Pancreas (tissue), 10 donors: ENCODE measurements at regions not wholly inside any gene's neighbourhood (a gene's known extent, or its start where the extent isn't known, plus 50 kb on each side); places are given as distances from the start of the nearest gene placed in this dataset.

ENCODE experiments used
- ATAC-seq, 4 donors: fragments of 200-7000 bp; cut with Tn5 transposase; one replicate each; pipeline versions ENCODE4 v1.8.0 to v1.9.1; 2020; ENCODE audit warnings: mild to moderate bottlenecking in 4 of 4, moderate library complexity in 4 of 4
- DNase-seq, 6 donors: peaks; one replicate each; pipeline ENCODE4 v3.0.0-alpha.2; 2020
- FAIRE-seq: peaks from 2 replicates; lab custom pipeline; 2012; peaks lifted over from hg19 to GRCh38; lab: Jason Lieb, UNC
- H3K27ac ChIP-seq, 4 donors: fragments of 200-600 bp; sonication (generic); 1 replicate in 3 of 4; 2 replicates in 1 of 4; pipeline versions ENCODE4 v1.5.0 to v1.8.0; 2020
- H3K27me3 ChIP-seq, 4 donors: fragments of 200-600 bp; one replicate each; pipeline ENCODE4 v1.8.0; 2021
- H3K36me3 ChIP-seq, 3 donors: fragments of 200-600 bp; sonication (generic) in 1 of 3; one replicate each; pipeline versions ENCODE4 v1.5.0 to v1.8.0; 2020 to 2021
- H3K4me1 ChIP-seq, 3 donors: fragments of 200-600 bp; one replicate each; pipeline ENCODE4 v1.8.0; 2021
- H3K4me3 ChIP-seq, 4 donors: fragments of 200-600 bp; sonication (generic) in 2 of 4; one replicate each; pipeline versions ENCODE4 v1.5.0 to v1.8.0; 2020 to 2021
- H3K9me3 ChIP-seq, 4 donors: fragments of 200-600 bp; one replicate each; pipeline ENCODE4 v1.8.0; 2021
- WGBS, 2 donors: extraction: QIAGEN DNeasy Blood & Tissue Kit; methylation state at CpG; one replicate each; pipeline ENCODE4 v1.1.7; 2013; 5-methylcytosine and 5-hydroxymethylcytosine counted together
- intact Hi-C, 3 donors: fragments of 100-400 bp; cut with DNase I; formaldehyde crosslinking; loops; one replicate each; pipeline versions ENCODE4 v1.11.1 to v1.14.2; 2022
- TF ChIP-seq, protein P1 (sequence below), 4 donors: fragments of 200-600 bp; sonication (generic) in 3 of 4; IDR thresholded peaks; one replicate each; pipeline versions ENCODE4 v1.5.0 to v1.8.0; 2021; ENCODE audit warnings: antibody characterized with exemption in 4 of 4
- donor health status: healthy with polysubstance abuse.
- donor health status: DM: no; HTN: no; CAD: no; lungs with moderate emphysema.
- donor health status: DM: no; HTN: no; CAD: no.
- donor health status: control.
- donor health status: control.
- donor health status: Bipolar disorder and iron deficiency.
- donor health status: DM: yes; HTN: yes; CAD: no.
- donor health status: DM: no; HTN: no; CAD: no.
- donor health status: DM: no; HTN: no; CAD: no.
- donor health status: DM: yes; HTN: yes; CAD: no.

DNA sequence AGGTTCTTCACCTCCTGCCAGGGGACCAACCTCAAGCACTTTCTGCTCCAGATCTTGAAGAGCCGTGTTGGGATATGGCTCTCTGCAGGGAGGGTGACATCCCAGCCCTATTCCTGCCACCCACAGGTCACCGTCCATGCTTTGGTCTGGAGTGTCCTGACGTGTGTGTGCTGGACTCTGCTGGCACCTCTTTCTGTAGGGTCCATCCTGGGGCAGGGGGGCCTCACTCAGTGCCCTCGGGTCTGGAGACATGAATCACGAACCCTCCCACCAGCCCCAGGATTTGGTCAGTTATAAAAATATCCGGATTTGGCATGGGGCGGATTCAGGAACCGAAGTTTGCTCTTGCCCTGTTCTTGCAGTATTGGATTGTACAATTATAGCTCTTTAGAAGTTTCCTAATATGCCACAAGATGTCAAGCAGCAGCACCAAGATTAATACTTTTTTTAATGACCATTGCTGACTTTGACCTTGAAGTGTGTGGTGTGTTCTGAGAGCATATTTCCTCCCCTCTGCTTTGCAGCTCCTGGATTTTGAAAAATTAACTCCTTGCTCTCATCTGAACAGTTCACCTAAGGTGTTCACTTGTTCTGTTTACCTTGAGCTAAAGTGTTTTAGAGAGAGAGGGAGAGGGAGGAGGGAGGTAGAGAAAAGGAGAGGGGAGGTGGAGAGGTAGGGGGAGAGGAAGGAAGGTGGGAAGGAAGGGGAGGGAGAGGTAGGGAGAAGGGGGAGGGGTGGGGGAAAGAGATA is 95.4 kb upstream of the SHH start:
- Histone ChIP-seq H3K4me1 (no peaks in the 10 kb centered on the region), H3K36me3 (no peaks in the 10 kb centered on the region), H3K9me3 (no peaks in the 10 kb centered on the region), H3K27me3 (no peaks in the 10 kb centered on the region), H3K27ac (no peak overlapping the region), H3K4me3 (no peak overlapping the region)
- ATAC-seq (peak; percentile 18 to 70 (median 30)), FAIRE-seq (no peak), DNase-seq (no peak)
- 19 to 25% methylated on average over 8 of the region's 8 CpGs for WGBS, 2 donors
- TF ChIP-seq, protein P1, sequence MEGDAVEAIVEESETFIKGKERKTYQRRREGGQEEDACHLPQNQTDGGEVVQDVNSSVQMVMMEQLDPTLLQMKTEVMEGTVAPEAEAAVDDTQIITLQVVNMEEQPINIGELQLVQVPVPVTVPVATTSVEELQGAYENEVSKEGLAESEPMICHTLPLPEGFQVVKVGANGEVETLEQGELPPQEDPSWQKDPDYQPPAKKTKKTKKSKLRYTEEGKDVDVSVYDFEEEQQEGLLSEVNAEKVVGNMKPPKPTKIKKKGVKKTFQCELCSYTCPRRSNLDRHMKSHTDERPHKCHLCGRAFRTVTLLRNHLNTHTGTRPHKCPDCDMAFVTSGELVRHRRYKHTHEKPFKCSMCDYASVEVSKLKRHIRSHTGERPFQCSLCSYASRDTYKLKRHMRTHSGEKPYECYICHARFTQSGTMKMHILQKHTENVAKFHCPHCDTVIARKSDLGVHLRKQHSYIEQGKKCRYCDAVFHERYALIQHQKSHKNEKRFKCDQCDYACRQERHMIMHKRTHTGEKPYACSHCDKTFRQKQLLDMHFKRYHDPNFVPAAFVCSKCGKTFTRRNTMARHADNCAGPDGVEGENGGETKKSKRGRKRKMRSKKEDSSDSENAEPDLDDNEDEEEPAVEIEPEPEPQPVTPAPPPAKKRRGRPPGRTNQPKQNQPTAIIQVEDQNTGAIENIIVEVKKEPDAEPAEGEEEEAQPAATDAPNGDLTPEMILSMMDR (IDR thresholded peaks at IDR 0.05), result no peak
- intact Hi-C loops, result no loop called here

DNA sequence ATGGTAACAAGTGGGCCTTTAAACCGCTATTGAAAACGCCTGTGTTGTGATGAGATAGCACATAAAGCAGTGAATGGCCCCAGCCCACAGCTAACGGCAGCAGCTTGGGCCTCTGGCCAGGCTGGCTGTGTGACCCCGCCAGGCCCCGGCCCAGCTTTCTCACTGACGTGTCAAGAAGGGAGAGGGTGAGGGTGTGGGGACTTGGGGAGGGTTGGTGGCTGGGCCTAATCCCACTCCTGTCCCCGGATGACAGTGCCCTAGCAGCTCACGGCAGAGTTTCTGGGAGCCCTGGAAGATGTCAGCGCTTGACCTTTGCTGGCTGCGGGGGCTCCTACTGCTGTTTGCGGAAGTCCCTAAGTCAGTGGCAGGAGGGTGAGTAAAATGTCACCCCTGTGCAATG is 88.9 kb upstream of the SHH start:
- WGBS, 2 donors, result 79 to 94% methylated on average over 11 of the region's 11 CpGs
- Histone ChIP-seq H3K4me3 (no peak overlapping the region), H3K36me3 (no peaks in the 10 kb centered on the region), H3K4me1 (no peaks in the 10 kb centered on the region), H3K9me3 (no peaks in the 10 kb centered on the region), H3K27ac (no peak overlapping the region), H3K27me3 (no peaks in the 10 kb centered on the region)
- DNase-seq (no peak), ATAC-seq (no peak), FAIRE-seq (no peak)
- intact Hi-C loops, result no loop called here
- TF ChIP-seq, protein P1 (IDR thresholded peaks at IDR 0.05), result no peak

DNA sequence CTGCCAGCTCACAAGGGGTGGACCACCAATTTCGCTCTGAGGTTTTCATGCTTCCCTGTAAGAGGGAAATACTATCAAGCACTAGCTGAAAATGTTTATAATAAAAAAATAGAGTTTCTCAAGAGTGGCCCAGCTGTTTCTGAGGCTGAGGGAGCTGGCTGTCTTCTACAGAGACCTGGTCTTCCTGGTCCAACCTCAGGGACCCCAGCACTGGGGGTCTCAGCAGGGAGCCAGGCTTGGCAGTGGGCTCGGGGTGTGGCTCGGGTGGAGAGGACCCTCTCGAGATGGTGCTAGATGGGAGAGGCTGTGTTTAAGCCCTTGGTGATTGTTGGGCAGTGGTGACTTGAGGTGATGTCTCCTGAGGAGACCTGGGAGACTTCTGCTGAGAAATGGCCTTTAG is 87.3 kb upstream of the SHH start:
- no peak for ATAC-seq
- FAIRE-seq, result no peak
- Histone ChIP-seq H3K27ac (no peak overlapping the region), H3K4me3 (no peak overlapping the region), H3K36me3 (no peaks in the 10 kb centered on the region), H3K9me3 (no peaks in the 10 kb centered on the region), H3K4me1 (no peaks in the 10 kb centered on the region), H3K27me3 (no peaks in the 10 kb centered on the region)
- TF ChIP-seq, protein P1 (IDR thresholded peaks at IDR 0.05), result no peak
- no peak for DNase-seq
- intact Hi-C loops, result no loop called here
- WGBS, 2 donors, result 72 to 83% methylated on average over 4 of the region's 4 CpGs

DNA sequence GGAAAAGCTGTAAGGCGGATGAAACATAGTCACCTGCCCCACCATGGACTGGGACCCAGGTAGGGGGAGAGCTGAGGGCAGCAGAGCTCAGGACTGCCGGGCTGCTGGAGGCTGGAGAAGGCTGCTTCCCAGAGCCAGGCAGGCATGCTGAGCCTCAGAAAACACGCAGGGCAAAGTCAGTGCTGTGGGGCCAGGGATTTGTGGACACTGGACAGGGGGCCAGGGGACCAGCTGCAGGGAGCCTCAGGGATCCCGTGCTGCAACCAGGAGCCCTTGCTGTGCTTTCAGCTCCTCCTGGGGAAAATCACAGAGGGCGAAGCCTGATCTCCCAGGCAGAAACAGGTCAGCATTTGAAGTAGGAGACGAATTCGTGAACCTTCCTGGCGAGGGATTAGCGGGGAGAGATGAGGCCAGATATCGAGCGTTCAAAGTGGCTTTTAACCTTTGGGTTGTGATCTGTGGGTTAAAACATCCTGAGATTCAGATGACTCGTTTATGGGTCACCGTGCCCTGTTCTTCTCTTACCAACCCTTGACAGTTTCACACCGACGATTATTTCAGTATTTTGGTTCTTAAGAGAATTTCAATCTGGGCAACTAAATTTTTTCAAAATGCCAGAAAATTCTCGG is 85.6 kb upstream of the SHH start:
- TF ChIP-seq, protein P1 (IDR thresholded peaks at IDR 0.05), result no peak
- no peaks in the 10 kb centered on the region for H3K9me3 ChIP-seq
- intact Hi-C loops, result no loop called here
- ATAC-seq (no peak), FAIRE-seq (no peak), DNase-seq (no peak)
- H3K36me3 ChIP-seq, result no peaks in the 10 kb centered on the region
- H3K4me1 ChIP-seq, result no peaks in the 10 kb centered on the region
- no peaks in the 10 kb centered on the region for H3K27me3 ChIP-seq
- no peak overlapping the region for H3K27ac ChIP-seq
- 66 to 73% methylated on average over 16 of the region's 16 CpGs for WGBS, 2 donors
- H3K4me3 ChIP-seq, result no peak overlapping the region
